DMS53 (cell line): ENCODE measurements at regions not wholly inside any gene's neighbourhood (a gene's known extent, or its start where the extent isn't known, plus 50 kb on each side); places are given as distances from the start of the nearest gene placed in this dataset.
"Not testable (repeated sequence)": the region's sequence is repeated elsewhere in the genome, so short reads cannot be mapped to it uniquely, and the experiment has no call there.

ENCODE experiments used
- DNase-seq: peaks from one replicate; lab custom pipeline; 2025; lab: John Stamatoyannopoulos, UW

DNA sequence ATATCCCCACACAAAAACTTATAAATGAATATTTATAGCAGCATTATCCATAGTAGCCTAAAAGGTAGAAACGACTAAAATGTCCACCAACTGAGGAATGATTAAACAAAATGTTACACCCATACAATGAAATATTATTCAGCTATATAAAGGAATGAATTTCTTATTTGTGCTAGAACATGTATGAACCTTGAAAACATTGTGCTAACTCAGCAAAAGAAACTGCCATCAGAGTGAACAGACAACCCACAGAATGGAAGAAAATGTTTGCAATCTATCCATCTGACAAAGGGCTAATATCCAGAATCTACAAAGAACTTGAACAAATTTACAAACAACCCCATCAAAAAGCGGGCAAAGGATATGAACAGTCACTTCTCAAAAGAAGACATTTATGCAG lies 155.3 kb upstream of the DIAPH2 start:
- not testable (repeated sequence) for DNase-seq

GRCh38 chrX:96538104-96538725 lies 146.4 kb upstream of the DIAPH2 start:
- peak; percentile 38 for DNase-seq

- no peak for DNase-seq
Observed at GRCh38 chrX:96540111-96540631, 144.5 kb upstream of the DIAPH2 start.

DNA sequence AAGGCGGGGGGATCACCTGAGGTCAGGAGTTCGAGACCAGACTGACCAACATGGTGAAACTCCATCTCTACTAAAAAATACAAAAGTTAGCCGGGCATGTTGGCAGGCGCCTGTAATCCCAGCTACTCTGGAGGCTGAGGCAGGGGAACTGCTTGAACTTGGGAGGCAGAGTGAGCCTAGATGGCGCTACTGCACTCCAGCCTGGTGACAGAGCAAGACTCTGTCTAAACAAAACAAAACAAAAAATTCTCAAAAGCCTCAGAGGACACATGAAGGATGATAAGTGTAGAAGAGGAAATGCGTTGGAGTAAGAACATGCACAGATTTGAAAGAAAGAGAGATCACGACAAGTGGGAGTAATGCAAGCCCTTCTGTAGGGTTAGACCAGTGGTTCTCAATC lies 138.4 kb upstream of the DIAPH2 start:
- peak; percentile 1 for DNase-seq

DNA sequence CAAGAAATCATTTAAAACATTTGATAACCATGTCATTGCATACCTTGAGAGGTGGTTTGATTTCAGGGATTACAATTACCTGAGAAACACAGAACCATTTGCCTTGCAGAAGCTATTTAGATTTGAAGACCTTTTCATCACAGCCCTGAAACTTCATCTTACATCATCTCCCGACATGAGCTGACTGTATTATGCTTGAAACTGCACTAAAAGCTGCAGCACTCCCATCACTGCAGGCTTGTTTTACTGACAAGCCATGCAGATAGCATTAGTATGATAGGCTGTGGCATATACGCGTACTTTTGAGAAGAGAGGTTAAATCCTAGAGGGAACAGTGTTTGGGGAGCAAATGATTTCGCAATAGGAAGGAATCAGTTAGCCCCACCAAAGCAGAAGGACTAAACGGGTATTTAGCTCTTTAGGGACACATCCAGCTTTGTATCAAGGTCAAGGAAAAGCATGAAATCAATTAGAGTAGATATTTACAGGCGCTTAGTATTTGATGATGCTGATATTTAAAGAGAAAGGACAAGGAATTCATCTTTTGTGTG lies 133.2 kb upstream of the DIAPH2 start:
- DNase-seq, result no peak

DNA sequence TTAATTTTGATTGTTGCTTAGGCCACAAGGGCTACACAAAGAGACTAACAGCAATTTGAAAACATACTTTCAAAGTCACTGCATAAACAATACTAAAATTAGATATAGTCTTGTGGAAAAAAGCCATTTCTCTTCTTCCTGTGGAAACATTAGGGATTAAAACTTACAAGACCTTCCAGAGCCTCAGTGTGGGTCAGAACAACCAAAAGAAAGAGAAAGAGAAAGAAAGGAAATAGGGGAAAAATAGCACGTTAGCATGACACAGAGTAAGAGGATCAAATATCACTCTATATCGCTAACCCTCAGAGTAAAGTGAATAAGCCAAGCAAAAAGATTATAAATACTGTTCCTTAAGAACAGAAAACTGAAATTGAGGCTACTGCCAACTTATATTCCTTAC lies 127.8 kb upstream of the DIAPH2 start:
- no peak for DNase-seq

GRCh38 chrX:96561129-96561528 lies 123.5 kb upstream of the DIAPH2 start:
- DNase-seq, result not testable (repeated sequence)

- DNase-seq, result no peak
Observed at GRCh38 chrX:96563646-96564045, 121.0 kb upstream of the DIAPH2 start.

DNA sequence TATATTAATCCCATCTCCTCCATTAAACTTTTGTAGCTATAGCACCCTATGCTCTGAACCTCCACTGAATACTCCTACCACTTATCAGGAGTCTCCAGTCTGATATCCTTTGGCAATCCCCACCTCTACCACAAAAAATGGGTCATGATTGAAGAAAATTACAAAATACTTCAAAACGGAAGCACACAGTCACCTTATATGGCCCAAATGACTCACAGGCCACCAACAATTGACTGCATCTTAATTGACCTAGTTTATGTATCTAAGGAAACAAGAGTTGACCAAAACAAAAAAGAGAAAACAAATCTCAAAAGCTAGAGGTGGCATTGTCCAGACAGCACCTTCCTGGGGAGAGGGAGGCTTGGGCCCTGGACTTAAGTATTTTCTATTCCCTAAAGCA lies 120.0 kb upstream of the DIAPH2 start:
- peak; percentile 28 for DNase-seq

DNA sequence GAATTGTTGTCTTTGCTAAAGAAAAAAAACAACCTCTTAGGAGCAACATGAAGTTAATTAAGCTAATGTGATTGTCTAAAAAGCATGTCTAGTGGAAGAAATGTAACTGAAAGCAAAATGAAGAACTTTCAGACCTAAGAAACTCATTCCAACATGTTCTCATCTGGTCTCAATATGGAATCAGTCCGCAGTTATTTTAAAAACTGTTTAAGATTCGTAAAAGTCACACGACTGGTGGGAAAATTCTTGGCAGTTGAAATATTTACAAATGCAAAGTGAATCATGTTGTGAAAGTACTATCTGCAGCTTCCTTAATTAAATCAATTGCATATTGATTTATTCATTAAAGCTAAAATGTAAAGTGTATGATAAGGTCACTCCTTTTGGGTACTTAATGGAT lies 117.8 kb upstream of the DIAPH2 start:
- no peak for DNase-seq

DNA sequence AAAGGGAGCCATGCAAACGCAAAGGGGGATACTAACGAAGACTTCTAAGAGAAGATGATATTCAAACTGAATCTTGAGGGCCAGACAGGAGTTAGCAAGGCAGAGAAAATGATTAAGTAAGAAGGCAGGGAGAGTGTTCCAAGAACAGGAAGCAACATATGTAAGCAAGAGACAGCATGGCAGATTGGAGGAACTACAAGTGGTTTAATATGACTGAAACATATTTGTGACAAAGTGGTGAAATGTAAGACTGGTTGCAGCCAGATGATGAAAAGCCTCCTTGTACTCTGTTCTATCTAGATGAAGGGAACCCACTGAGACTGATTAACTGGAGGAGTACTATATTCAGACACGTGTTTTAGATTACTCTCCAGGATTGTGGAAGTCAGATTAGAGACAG lies 116.6 kb upstream of the DIAPH2 start:
- DNase-seq, result no peak

DNA sequence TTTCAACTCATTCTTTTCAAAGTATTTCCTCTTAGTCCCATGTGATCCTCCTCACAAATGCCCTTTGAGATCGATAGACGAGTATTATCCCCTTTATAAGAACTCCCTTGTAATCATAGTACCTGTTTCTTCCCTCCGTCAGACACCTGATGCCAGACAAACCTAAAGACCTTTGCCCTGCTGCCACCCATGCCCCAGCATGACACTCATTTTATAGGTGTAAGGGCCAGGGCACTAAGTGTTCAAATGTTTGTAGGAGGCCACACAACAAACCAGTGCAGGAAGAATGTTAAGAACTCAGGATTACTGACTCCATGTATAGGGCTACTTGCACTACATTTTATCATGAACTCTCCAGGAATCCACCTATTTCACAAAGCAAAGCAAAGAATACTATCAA lies 115.6 kb upstream of the DIAPH2 start:
- no peak for DNase-seq

GRCh38 chrX:96575011-96575410 lies 109.6 kb upstream of the DIAPH2 start:
- DNase-seq, result no peak

- DNase-seq, result no peak
Observed at GRCh38 chrX:96576368-96576767, 108.3 kb upstream of the DIAPH2 start.

DNA sequence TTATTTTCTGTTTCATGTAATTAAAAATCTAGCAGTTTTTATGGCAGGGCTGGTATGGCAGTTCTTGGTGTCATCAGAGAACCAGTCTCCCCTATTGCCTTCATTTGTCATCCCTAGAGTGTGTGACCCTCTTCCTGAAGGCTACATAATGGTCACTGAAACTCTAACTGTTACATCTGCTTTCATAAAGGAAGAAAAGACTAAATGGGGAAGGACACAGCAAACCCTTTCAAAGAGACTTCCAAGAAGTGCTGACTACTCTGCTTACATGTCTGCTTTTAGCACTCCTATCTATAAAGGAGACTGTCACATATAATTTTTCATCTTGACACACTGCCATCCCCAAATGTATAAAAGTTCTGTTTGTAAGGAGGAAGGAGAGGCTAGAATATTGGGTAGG lies 105.9 kb upstream of the DIAPH2 start:
- no peak for DNase-seq

DNA sequence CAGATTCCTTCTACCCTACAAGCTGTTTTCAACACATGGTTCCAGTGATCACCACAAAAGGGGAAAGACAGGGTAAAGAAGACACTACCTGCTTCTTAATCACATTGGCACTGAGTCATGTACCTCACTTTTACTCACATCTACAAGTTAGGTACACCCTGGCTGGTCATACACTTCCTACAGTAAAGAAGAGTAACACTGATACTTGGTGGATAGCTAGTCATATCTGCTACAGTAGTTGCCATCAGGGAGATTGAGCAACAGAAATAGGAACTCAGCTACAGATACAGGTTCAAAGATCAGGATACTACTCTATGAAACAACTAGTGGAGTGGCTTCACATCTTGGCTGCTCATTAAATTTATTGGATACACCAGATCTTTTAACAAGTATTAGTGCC lies 105.4 kb upstream of the DIAPH2 start:
- no peak for DNase-seq

DNA sequence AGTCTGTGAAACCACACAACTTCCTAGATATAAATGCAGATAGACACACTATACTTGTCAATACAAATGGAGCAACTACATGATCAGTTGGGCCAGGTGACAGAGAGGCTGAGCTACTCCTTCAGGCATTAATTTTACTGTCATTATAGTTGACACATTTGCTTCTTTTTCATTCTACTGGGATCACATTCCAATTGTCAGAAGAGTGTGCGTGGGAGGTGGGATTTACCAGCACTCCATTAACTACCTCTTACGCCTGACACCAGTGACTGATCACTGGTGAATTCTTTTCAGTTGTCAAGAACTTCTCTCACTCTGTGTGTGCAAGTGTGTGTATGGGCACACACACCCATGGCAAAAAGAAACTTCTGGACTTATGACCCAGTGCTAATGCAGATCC lies 94.2 kb upstream of the DIAPH2 start:
- DNase-seq, result no peak

DNA sequence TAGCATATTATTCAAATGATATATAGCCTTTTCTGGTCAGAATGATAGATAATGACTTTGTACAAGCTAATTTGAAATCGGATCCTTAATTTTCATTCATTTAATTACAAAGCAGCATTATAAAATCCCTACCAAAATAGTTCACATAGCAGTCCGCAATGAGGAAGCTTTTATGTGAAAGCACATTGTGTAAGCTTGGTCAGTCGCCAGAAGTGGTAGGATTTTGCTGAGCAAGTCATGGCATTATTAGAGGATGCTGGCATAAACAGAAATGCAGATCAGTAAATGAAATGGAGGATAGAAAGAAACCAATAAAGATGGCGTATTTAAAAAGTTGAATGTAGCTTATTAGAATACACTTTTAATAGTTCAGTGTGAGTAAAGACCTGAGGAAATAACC lies 93.2 kb upstream of the DIAPH2 start:
- no peak for DNase-seq

GRCh38 chrX:96597847-96598246 lies 86.8 kb upstream of the DIAPH2 start:
- DNase-seq, result not testable (repeated sequence)

DNA sequence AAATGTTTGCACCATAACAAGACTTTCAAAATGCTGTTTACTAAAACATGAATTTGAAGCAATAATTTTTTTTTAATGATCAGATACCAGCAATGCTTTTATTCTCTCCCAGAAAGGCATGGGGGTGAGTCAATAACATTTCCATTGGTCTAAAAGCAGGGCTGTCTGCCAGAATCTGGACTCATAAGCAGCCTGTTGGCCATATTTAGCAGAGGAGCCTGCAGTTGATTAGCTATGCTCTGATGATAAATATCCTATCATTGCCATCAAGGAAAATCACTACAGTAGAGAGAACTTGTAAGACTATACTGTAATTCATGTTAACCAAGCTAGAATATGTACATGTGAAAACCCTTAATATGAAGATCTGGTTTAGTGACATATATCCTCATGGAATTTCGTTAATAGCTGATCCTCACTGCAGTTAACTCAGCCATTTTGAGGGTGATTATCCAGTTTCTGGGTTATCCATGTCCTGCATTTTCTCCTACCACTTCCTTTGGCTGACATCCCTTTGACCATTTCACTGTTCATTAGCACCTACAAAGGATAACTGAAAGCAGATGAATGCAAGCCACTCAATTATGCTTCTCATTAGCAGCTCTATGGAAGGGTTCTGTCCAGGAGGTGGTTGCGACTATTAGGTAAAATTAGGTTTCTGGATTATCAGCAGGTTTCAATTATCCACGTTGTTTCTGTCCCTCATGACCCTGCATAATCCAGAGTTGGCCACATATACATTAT lies 72.9 kb upstream of the DIAPH2 start:
- no peak for DNase-seq

DNA sequence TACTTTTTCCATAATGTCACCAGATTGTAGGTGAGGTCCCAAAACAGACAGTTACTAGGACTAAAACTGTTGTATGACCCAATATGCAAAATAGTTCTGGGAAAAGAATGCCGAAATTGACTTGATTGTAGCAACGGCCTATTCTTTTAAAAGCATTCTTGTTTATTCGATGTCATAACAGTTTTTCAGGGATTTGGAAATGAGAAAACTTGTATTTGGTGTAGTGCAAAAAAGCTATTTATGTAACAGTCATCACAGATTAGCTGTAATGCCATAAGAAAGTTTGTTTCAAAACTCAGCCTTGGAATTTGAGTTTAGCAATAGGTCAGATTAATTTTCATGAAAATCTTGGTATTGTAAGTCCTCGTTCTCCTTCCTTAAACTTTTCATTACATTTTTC lies 69.2 kb upstream of the DIAPH2 start:
- no peak for DNase-seq

GRCh38 chrX:96619588-96619987 lies 65.1 kb upstream of the DIAPH2 start:
- DNase-seq, result no peak

- DNase-seq, result no peak
Observed at GRCh38 chrX:96621811-96622210, 62.8 kb upstream of the DIAPH2 start.
